HCT116 (cell line): ENCODE measurements at regions not wholly inside any gene's neighbourhood (a gene's known extent, or its start where the extent isn't known, plus 50 kb on each side); places are given as distances from the start of the nearest gene placed in this dataset.

Experiments
- ATAC-seq: fragments of 200-7000 bp; cut with Tn5 transposase; 2 replicates; pipeline ENCODE4 v1.9.1; 2020; ENCODE audit warnings: mild to moderate bottlenecking, moderate library complexity
- BruUV-seq: library from RNA; stranded (reverse); fragments of 400-500 nt; replicated peaks from 2 replicates; lab custom pipeline; 2021; lab: Mats Ljungman, UMichigan
- CTCF ChIA-PET: fragments of 300-600 bp; sonication (Branson Sonifier 250); formaldehyde crosslinking; loops from one replicate; lab custom pipeline; 2021; ENCODE audit warnings: antibody characterized with exemption; lab: Charles Lee
- POLR2A ChIA-PET: fragments of 300-600, 350-600 bp; sonication (Branson Sonifier 250); formaldehyde crosslinking; loops from one replicate; lab custom pipeline; 2021; ENCODE audit warnings: antibody characterized with exemption; lab: Charles Lee
- RAD21 ChIA-PET, 2 experiments: fragments of 300-600 bp; sonication (Branson Sonifier 250); formaldehyde crosslinking; loops; one replicate each; lab custom pipeline; 2023; ENCODE audit warnings: low total read pairs in 2 of 2; ENCODE audit not compliant: uncharacterized antibody in 2 of 2, unreplicated experiment in 2 of 2, low non-redundant PET in 1 of 2; lab: Charles Lee
- DNase-seq: peaks from one replicate; pipeline ENCODE4 v3.0.0-alpha.2; 2010; ENCODE audit warnings: low read depth, low spot score
- H2AFZ ChIP-seq: fragments of 200-600 bp; shearing (Covaris generic), sonication (generic); 2 replicates; pipeline ENCODE4 v1.6.1; 2017; ENCODE audit warnings: low read depth, mixed run types, mixed read lengths, antibody characterized with exemption, low read length; ENCODE audit not compliant: poor library complexity, severe bottlenecking
- H3K27ac ChIP-seq: 2 replicates; pipeline ENCODE4 v1.5.1; 2012; ENCODE audit warnings: low read depth, low read length
- H3K27me3 ChIP-seq: fragments of 200-600 bp; sonication (generic); 2 replicates; pipeline ENCODE4 v1.6.1; 2016; ENCODE audit warnings: mixed run types, low read length, mixed read lengths; ENCODE audit not compliant: insufficient read depth
- H3K36me3 ChIP-seq, 2 experiments: fragments of 200-500 bp in 1 of 2; fragments of 200-600 bp in 1 of 2; sonication (Bioruptor generic) in 1 of 2; sonication (generic) in 1 of 2; 2 replicates each; pipeline versions ENCODE4 v1.5.1 to v1.6.1; 2014 to 2016; ENCODE audit warnings: low read length in 2 of 2, inconsistent platforms in 1 of 2, mixed read lengths in 1 of 2, mixed run types in 1 of 2; ENCODE audit not compliant: insufficient read depth in 2 of 2, control insufficient read depth in 1 of 2
- H3K4me1 ChIP-seq, 2 experiments: fragments of 200-600 bp in 1 of 2; sonication (generic) in 1 of 2; 2 replicates each; pipeline versions ENCODE4 v1.5.1 to v1.6.1; 2012 to 2017; ENCODE audit warnings: low read length in 2 of 2, inconsistent platforms in 1 of 2, mild to moderate bottlenecking in 1 of 2, mixed read lengths in 1 of 2, mixed run types in 1 of 2, moderate library complexity in 1 of 2; ENCODE audit not compliant: insufficient read depth in 2 of 2, control insufficient read depth in 1 of 2
- H3K4me2 ChIP-seq: fragments of 200-600 bp; sonication (generic); 2 replicates; pipeline ENCODE4 v1.6.1; 2017; ENCODE audit warnings: mixed run types, low read length, mixed read lengths
- H3K4me3 ChIP-seq, 2 experiments: fragments of 200-600 bp in 1 of 2; sonication (generic) in 1 of 2; replicated peaks in 1 of 2; 2 replicates each; pipeline ENCODE4 v1.5.1; 2011 to 2016; ENCODE audit warnings: low read length in 2 of 2, control low read depth in 1 of 2, low read depth in 1 of 2, mild to moderate bottlenecking in 1 of 2, mixed read lengths in 1 of 2, mixed run types in 1 of 2
- H3K79me2 ChIP-seq: fragments of 200-600 bp; sonication (generic); 2 replicates; pipeline ENCODE4 v1.6.1; 2017; ENCODE audit warnings: mild to moderate bottlenecking, mixed run types, low read length, moderate library complexity, mixed read lengths; ENCODE audit not compliant: insufficient read depth
- H3K9ac ChIP-seq: fragments of 200-600 bp; sonication (generic); 2 replicates; pipeline ENCODE4 v1.6.1; 2016; ENCODE audit warnings: low read length, mixed read lengths
- H3K9me2 ChIP-seq: fragments of 200-600 bp; sonication (generic), shearing (Covaris generic); 2 replicates; pipeline ENCODE4 v1.6.1; 2017; ENCODE audit warnings: mixed run types, mild to moderate bottlenecking, moderate library complexity; ENCODE audit not compliant: insufficient read depth
- H3K9me3 ChIP-seq, 2 experiments: fragments of 200-500 bp in 1 of 2; fragments of 200-600 bp in 1 of 2; sonication (Bioruptor generic) in 1 of 2; sonication (generic) in 1 of 2; 2 replicates each; pipeline ENCODE4 v1.6.1; 2014 to 2017; ENCODE audit warnings: low read length in 2 of 2, mixed read lengths in 2 of 2, inconsistent platforms in 1 of 2, low read depth in 1 of 2, mild to moderate bottlenecking in 1 of 2, mixed run types in 1 of 2, moderate library complexity in 1 of 2; ENCODE audit not compliant: control insufficient read depth in 1 of 2, insufficient read depth in 1 of 2
- H4K20me1 ChIP-seq: fragments of 200-600 bp; sonication (generic), shearing (Covaris generic); 2 replicates; pipeline ENCODE4 v1.6.1; 2017; ENCODE audit warnings: mixed run types, mild to moderate bottlenecking, moderate library complexity; ENCODE audit not compliant: insufficient read depth
- CEBPB ChIP-seq: IDR thresholded peaks from 2 replicates; pipeline ENCODE4 v1.6.1; 2012; ENCODE audit warnings: low read depth
- ELF1 ChIP-seq: IDR thresholded peaks from 2 replicates; pipeline ENCODE4 v1.6.1; 2012; ENCODE audit warnings: low read depth, borderline replicate concordance
- EZH2 ChIP-seq: fragments of 200-600 bp; sonication (generic); IDR thresholded peaks from 2 replicates; pipeline ENCODE4 v1.6.1; 2017; ENCODE audit warnings: antibody characterized with exemption, mixed run types
- EZH2phosphoT487 ChIP-seq: fragments of 200-600 bp; IDR thresholded peaks from 2 replicates; pipeline ENCODE4 v1.6.1; 2018; ENCODE audit warnings: antibody characterized with exemption, borderline replicate concordance
- POLR2AphosphoS5 ChIP-seq: IDR thresholded peaks from 2 replicates; pipeline ENCODE4 v1.6.1; 2011; ENCODE audit warnings: mild to moderate bottlenecking, low read depth, low read length, moderate library complexity
- RAD21 ChIP-seq: IDR thresholded peaks from 2 replicates; pipeline ENCODE4 v1.6.1; 2012; ENCODE audit warnings: low read depth, mild to moderate bottlenecking
- SP1 ChIP-seq: IDR thresholded peaks from 2 replicates; pipeline ENCODE4 v1.6.1; 2012; ENCODE audit warnings: low read depth
- TCF7L2 ChIP-seq: IDR thresholded peaks from 2 replicates; pipeline ENCODE4 v1.7.0; 2011; ENCODE audit warnings: borderline replicate concordance, inconsistent platforms; ENCODE audit not compliant: insufficient read depth, insufficient read length; ENCODE audit errors: extremely low read depth
- YY1 ChIP-seq: IDR thresholded peaks from 2 replicates; pipeline ENCODE4 v1.6.1; 2011; ENCODE audit warnings: low read length, low read depth, moderate library complexity, mild to moderate bottlenecking; ENCODE audit not compliant: insufficient replicate concordance; ENCODE audit errors: extremely low read depth
- ZFX ChIP-seq: fragments of 450-650 bp; IDR thresholded peaks from 2 replicates; pipeline ENCODE4 v1.6.1; 2017
- intact Hi-C: fragments of 100-400 bp; cut with micrococcal nuclease; formaldehyde crosslinking; loops from 2 replicates; pipeline ENCODE4 v1.10.0; 2022
- TF ChIP-seq, protein P1 (sequence below): IDR thresholded peaks from 2 replicates; pipeline ENCODE4 v1.6.1; 2011; ENCODE audit warnings: mild to moderate bottlenecking, low read length, moderate library complexity; ENCODE audit not compliant: insufficient replicate concordance; ENCODE audit errors: extremely low read depth

DNA sequence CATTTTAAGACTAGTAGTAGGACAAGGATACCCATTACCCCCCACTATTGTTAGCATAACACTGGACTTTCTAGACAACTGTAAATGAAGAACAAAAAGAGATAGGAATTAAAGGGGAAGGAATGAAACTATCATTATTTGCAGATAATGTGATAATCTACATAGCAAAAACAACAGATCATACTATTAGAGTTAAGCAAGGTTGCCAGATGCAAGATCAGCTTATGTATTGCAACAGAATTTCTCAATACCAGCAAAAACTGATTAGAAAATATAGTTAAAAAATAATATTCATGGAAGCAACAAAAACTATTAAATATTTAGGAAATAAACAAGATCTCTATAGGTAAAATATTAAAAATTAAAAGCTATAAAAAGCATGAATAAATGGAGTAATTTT lies 194.4 kb upstream of the SPRED2 start (continued):
- no peak for TF ChIP-seq YY1
- no peak for TF ChIP-seq CEBPB
- no peak for TF ChIP-seq SP1
- TF ChIP-seq ELF1 = no peak

DNA sequence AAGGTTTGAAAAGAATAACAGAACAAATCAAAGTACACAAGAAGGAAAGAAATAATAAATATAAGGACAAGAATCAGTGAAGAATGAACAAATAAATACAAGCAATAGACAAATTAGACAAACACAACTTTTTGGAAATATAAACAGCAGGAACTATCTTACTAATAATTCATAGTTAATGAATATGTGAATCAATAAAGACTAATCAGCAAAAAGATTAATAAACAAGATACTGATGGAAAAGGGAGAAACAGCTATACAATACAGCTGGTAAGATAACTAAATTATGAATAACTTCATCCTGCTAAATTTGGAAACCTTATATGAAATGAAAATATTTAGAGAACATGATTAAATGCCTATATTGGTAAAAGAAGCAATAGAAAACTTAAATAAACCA lies 193.6 kb upstream of the SPRED2 start:
- ChIA-PET RAD21 (no interaction called here), CTCF (interaction anchor here (1.0 to 1.8 kb wide), 3 partner anchors 12 to 14 kb away, joined by 3 to 6 read pairs (median 4); no protein-coding TSS in a partner anchor), POLR2A (no interaction called here)
- no TSS peak for BruUV-seq
- no peaks in the 10 kb centered on the region for H3K9me2 ChIP-seq
- no peak overlapping the region for H2AFZ ChIP-seq
- H3K27ac ChIP-seq = no peak overlapping the region
- intact Hi-C loops = no loop called here
- no peaks in the 10 kb centered on the region for H3K79me2 ChIP-seq
- no peaks in the 10 kb centered on the region for H3K9me3 ChIP-seq
- H3K9ac ChIP-seq = no peak overlapping the region
- no peaks in the 10 kb centered on the region for H3K36me3 ChIP-seq
- H4K20me1 ChIP-seq = no peaks in the 10 kb centered on the region
- TF ChIP-seq POLR2AphosphoS5 (no peak), TCF7L2 (no peak), ZFX (no peak), RAD21 (no peak), EZH2 (no peak), EZH2phosphoT487 (no peak)
- TF ChIP-seq, protein P1, sequence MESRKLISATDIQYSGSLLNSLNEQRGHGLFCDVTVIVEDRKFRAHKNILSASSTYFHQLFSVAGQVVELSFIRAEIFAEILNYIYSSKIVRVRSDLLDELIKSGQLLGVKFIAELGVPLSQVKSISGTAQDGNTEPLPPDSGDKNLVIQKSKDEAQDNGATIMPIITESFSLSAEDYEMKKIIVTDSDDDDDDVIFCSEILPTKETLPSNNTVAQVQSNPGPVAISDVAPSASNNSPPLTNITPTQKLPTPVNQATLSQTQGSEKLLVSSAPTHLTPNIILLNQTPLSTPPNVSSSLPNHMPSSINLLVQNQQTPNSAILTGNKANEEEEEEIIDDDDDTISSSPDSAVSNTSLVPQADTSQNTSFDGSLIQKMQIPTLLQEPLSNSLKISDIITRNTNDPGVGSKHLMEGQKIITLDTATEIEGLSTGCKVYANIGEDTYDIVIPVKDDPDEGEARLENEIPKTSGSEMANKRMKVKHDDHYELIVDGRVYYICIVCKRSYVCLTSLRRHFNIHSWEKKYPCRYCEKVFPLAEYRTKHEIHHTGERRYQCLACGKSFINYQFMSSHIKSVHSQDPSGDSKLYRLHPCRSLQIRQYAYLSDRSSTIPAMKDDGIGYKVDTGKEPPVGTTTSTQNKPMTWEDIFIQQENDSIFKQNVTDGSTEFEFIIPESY = no peak
- no peak overlapping the region for H3K4me3 ChIP-seq
- no peaks in the 10 kb centered on the region for H3K4me1 ChIP-seq
- H3K4me2 ChIP-seq = no peak overlapping the region
- ATAC-seq (no peak), DNase-seq (no peak)
- H3K27me3 ChIP-seq = peaks cover 9% of the 10 kb centered on the region; the same call in 1 of the 2 replicates
